GM12865 (cell line): ENCODE measurements at regions not wholly inside any gene's neighbourhood (a gene's known extent, or its start where the extent isn't known, plus 50 kb on each side); places are given as distances from the start of the nearest gene placed in this dataset.

Source experiments
- DNase-seq: peaks from one replicate; pipeline ENCODE4 v3.0.0; 2010; ENCODE audit warnings: low read depth
- H3K4me3 ChIP-seq: 2 replicates; pipeline ENCODE4 v1.5.1; 2011; ENCODE audit warnings: mild to moderate bottlenecking, low read depth, low read length, control low read depth
- CTCF ChIP-seq: IDR thresholded peaks from 2 replicates; pipeline ENCODE4 v1.5.1; 2011; ENCODE audit warnings: low read length, control low read depth, low read depth, inconsistent platforms; ENCODE audit not compliant: insufficient read depth; ENCODE audit errors: missing control alignments

- no peak for DNase-seq
- TF ChIP-seq CTCF, result no peak
- H3K4me3 ChIP-seq, result no peak overlapping the region
Measured at GRCh38 chr11:104581246-104581980, 316.8 kb downstream of the CASP12 start.

- no peak for DNase-seq
- no peak for TF ChIP-seq CTCF
- no peak overlapping the region for H3K4me3 ChIP-seq
Measured at GRCh38 chr11:104573441-104573990, 324.7 kb downstream of the CASP12 start.

- no peak overlapping the region for H3K4me3 ChIP-seq
- DNase-seq, result no peak
- TF ChIP-seq CTCF, result no peak
Measured at GRCh38 chr11:104572279-104572678, 326.0 kb downstream of the CASP12 start.

- no peak for DNase-seq
- no peak for TF ChIP-seq CTCF
- H3K4me3 ChIP-seq, result no peak overlapping the region
Measured at GRCh38 chr11:104570078-104570701, 328.1 kb downstream of the CASP12 start.

GRCh38 chr11:104565583-104565961 lies 332.7 kb downstream of the CASP12 start:
- DNase-seq, result no peak
- TF ChIP-seq CTCF, result no peak
- H3K4me3 ChIP-seq, result no peak overlapping the region

GRCh38 chr11:104564921-104565582 lies 333.2 kb downstream of the CASP12 start:
- DNase-seq, result no peak
- H3K4me3 ChIP-seq, result no peak overlapping the region
- no peak for TF ChIP-seq CTCF
